LNCaP clone FGC (cell line): ENCODE measurements at regions not wholly inside any gene's neighbourhood (a gene's known extent, or its start where the extent isn't known, plus 50 kb on each side); places are given as distances from the start of the nearest gene placed in this dataset.

Source experiments
- DNase-seq: peaks from one replicate; pipeline ENCODE4 v3.0.0-alpha.2; 2011; ENCODE audit warnings: low read depth
- H3K4me3 ChIP-seq: 2 replicates; pipeline ENCODE4 v1.5.1; 2011; ENCODE audit warnings: mild to moderate bottlenecking, low read depth, low read length, control low read depth
- TF ChIP-seq, protein P1 (sequence below): IDR thresholded peaks from 2 replicates; pipeline ENCODE4 v1.5.1; 2012; ENCODE audit warnings: mild to moderate bottlenecking; ENCODE audit not compliant: control insufficient read depth, insufficient read depth; ENCODE audit errors: extremely low read depth

DNA sequence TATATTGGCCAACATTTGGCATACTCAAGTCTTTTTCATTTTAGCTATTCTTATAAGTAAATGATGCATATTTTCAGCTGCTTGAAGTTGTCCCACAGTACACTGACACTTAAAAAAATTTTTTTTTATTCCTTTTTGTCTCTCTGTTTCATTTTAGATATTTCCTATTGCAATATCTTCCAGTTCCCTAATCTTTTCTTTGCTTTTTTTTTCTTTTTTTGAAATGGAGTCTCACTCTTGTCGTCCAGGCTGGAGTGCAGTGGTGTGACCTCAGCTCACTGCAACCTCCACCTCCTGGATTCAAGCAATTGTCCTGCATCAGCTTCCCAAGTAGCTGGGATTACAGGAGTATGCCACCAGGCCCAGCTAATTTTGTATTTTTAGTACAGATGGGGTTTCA, 217.4 kb upstream of the KRR1 start:
- no peak for DNase-seq

DNA sequence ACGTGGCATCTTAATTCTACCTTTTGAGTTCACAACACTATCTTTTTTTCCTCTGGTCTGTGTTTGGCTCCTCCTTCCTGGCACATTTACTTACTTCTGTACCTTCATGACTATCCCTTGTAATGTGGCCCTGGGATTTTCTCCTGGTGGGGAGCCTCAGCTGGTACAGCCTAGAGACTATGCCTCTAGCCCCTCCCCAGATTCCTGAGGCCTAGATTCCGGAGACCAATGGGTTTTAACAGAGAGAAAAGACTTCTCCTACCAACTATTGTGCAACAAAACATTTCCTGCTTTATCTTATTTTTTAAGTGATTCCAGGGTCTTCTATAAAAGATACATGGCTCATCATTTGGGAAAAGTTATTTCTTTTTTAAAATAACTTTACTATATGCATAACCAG, 216.2 kb upstream of the KRR1 start:
- TF ChIP-seq, protein P1, sequence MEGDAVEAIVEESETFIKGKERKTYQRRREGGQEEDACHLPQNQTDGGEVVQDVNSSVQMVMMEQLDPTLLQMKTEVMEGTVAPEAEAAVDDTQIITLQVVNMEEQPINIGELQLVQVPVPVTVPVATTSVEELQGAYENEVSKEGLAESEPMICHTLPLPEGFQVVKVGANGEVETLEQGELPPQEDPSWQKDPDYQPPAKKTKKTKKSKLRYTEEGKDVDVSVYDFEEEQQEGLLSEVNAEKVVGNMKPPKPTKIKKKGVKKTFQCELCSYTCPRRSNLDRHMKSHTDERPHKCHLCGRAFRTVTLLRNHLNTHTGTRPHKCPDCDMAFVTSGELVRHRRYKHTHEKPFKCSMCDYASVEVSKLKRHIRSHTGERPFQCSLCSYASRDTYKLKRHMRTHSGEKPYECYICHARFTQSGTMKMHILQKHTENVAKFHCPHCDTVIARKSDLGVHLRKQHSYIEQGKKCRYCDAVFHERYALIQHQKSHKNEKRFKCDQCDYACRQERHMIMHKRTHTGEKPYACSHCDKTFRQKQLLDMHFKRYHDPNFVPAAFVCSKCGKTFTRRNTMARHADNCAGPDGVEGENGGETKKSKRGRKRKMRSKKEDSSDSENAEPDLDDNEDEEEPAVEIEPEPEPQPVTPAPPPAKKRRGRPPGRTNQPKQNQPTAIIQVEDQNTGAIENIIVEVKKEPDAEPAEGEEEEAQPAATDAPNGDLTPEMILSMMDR: no peak
- no peak for DNase-seq
- no peak overlapping the region for H3K4me3 ChIP-seq

More for the DNA sequence above, 217.4 kb upstream of the KRR1 start:
- no peak overlapping the region for H3K4me3 ChIP-seq
- TF ChIP-seq, protein P1: no peak

GRCh38 chr12:75725521-75726111, 214.2 kb upstream of the KRR1 start:
- TF ChIP-seq, protein P1: no peak
- no peak overlapping the region for H3K4me3 ChIP-seq
- DNase-seq: no peak

DNA sequence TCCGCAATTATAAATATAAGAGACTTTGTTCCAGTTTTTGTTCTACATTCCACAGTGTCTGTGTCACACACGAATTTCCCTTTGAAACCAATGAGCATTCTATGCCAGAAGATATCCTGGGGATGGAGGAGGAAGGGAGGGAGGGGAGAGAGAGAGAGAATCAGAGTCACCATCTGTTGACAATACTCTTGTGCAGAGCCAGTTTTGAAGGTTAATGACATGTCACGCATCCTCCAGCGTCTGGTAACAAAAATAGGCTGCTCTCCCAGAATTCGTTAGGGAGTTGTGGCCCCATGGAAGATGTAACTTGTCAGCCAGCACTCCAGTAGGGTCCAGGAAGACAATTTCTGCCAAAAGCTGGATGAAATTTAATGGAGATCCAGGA, 213.5 kb upstream of the KRR1 start:
- TF ChIP-seq, protein P1: no peak
- no peak for DNase-seq
- no peak overlapping the region for H3K4me3 ChIP-seq

- no peak for DNase-seq
- TF ChIP-seq, protein P1: no peak
- H3K4me3 ChIP-seq: no peak overlapping the region
Measured at GRCh38 chr12:75724307-75724927, 213.0 kb upstream of the KRR1 start.

- TF ChIP-seq, protein P1: no peak
Measured at GRCh38 chr12:75722714-75723200, 211.3 kb upstream of the KRR1 start.

DNA sequence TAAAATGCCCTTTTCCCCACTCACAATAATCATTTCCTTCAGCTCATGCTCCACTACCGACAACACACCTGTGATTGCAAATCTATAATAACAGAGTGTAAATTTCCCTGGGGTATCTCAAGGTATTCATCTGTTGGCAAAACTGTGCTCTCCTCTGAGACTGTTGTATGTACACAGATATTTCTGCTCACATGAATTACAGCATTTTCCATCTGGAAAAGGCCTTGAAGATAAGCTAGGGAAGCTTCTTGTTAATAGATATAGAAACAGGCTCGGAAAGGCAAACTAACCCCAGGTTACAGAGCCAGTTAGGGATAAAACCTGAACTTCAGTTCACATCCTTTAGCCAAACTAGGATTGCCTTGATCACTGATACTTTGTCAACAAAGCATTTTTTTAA, 210.4 kb upstream of the KRR1 start:
- TF ChIP-seq, protein P1: no peak
- no peak for DNase-seq
- no peak overlapping the region for H3K4me3 ChIP-seq

More at GRCh38 chr12:75722714-75723200, 211.3 kb upstream of the KRR1 start:
- H3K4me3 ChIP-seq: no peak overlapping the region
- peak; percentile 61 for DNase-seq
